OCI-LY7 (cell line): ENCODE measurements at regions not wholly inside any gene's neighbourhood (a gene's known extent, or its start where the extent isn't known, plus 50 kb on each side); places are given as distances from the start of the nearest gene placed in this dataset.

Experiments
- BruUV-seq: library from RNA; stranded (reverse); fragments of 400-500 nt; replicated peaks from 2 replicates; lab custom pipeline; 2021; lab: Mats Ljungman, UMichigan
- CTCF ChIA-PET: fragments of 300-600 bp; sonication (Branson Sonifier 250); formaldehyde crosslinking; loops from one replicate; lab custom pipeline; 2022; ENCODE audit warnings: antibody characterized with exemption; ENCODE audit not compliant: unreplicated experiment; lab: Charles Lee
- POLR2A ChIA-PET: fragments of 300-600 bp; sonication (Branson Sonifier 250); formaldehyde crosslinking; loops from one replicate; lab custom pipeline; 2022; ENCODE audit warnings: antibody characterized with exemption; lab: Charles Lee
- DNase-seq: peaks from one replicate; pipeline ENCODE4 v3.0.0-alpha.2; 2015; ENCODE audit warnings: low spot score
- H2AFZ ChIP-seq: fragments of 200-600 bp; sonication (generic), shearing (Covaris generic); 2 replicates; pipeline ENCODE4 v1.6.1; 2014; ENCODE audit warnings: mild to moderate bottlenecking, antibody characterized with exemption, low read length, moderate library complexity
- H3K27ac ChIP-seq: fragments of 200-600 bp; sonication (generic); 2 replicates; pipeline ENCODE4 v1.5.1; 2014; ENCODE audit warnings: mixed run types, low read depth, mild to moderate bottlenecking, moderate library complexity, low read length, inconsistent platforms; ENCODE audit not compliant: poor library complexity, severe bottlenecking
- H3K36me3 ChIP-seq: fragments of 200-600 bp; sonication (generic); 2 replicates; pipeline ENCODE4 v1.6.1; 2014; ENCODE audit warnings: mild to moderate bottlenecking, antibody characterized with exemption, low read length, moderate library complexity, mixed read lengths; ENCODE audit not compliant: insufficient read depth
- H3K4me1 ChIP-seq: fragments of 200-600 bp; sonication (generic); 2 replicates; pipeline ENCODE4 v1.5.1; 2014; ENCODE audit warnings: mild to moderate bottlenecking, low read length; ENCODE audit not compliant: insufficient read depth, poor library complexity, severe bottlenecking
- H3K4me2 ChIP-seq: fragments of 200-600 bp; sonication (generic); 2 replicates; pipeline ENCODE4 v1.6.1; 2014; ENCODE audit warnings: mild to moderate bottlenecking, low read length
- H3K4me3 ChIP-seq: fragments of 200-600 bp; sonication (generic); 2 replicates; pipeline ENCODE4 v1.5.1; 2014; ENCODE audit warnings: mild to moderate bottlenecking, low read depth, low read length; ENCODE audit not compliant: poor library complexity, severe bottlenecking
- H3K79me2 ChIP-seq: fragments of 200-600 bp; sonication (generic); 2 replicates; pipeline ENCODE4 v1.6.1; 2016; ENCODE audit warnings: low read depth, mild to moderate bottlenecking, low read length, moderate library complexity, mixed read lengths; ENCODE audit not compliant: insufficient read depth
- H3K9me2 ChIP-seq: fragments of 200-600 bp; sonication (generic); 2 replicates; pipeline ENCODE4 v1.6.1; 2016; ENCODE audit warnings: mild to moderate bottlenecking, low read length, mixed read lengths; ENCODE audit not compliant: insufficient read depth
- H3K9me3 ChIP-seq: fragments of 200-600 bp; sonication (generic); 2 replicates; pipeline ENCODE4 v1.6.1; 2014; ENCODE audit warnings: mild to moderate bottlenecking, mixed run types, low read length, mixed read lengths
- H4K20me1 ChIP-seq: fragments of 200-600 bp; sonication (generic); 2 replicates; pipeline ENCODE4 v1.6.1; 2014; ENCODE audit warnings: mild to moderate bottlenecking, antibody characterized with exemption, low read length, moderate library complexity, mixed read lengths; ENCODE audit not compliant: insufficient read depth
- CTCF ChIP-seq: fragments of 200-600 bp; sonication (generic); conservative IDR thresholded peaks from 2 replicates; pipeline ENCODE4 v1.5.1; 2014; ENCODE audit warnings: mild to moderate bottlenecking, antibody characterized with exemption, low read length, moderate library complexity, mixed read lengths
- EZH2phosphoT487 ChIP-seq: fragments of 200-600 bp; sonication (generic); IDR thresholded peaks from 2 replicates; pipeline ENCODE4 v1.6.1; 2018; ENCODE audit warnings: low read depth, borderline replicate concordance, mild to moderate bottlenecking, mixed run types, antibody characterized with exemption, low read length, moderate library complexity, mixed read lengths
- intact Hi-C: fragments of 100-400 bp; cut with micrococcal nuclease; formaldehyde crosslinking; loops from one replicate; pipeline ENCODE4 v1.10.0; 2022; ENCODE audit not compliant: unreplicated experiment

GRCh38 chr13:47168066-47168465, 271.2 kb upstream of the HTR2A start:
- H3K9me3 ChIP-seq = no peaks in the 10 kb centered on the region
- DNase-seq = no peak
- no peaks in the 10 kb centered on the region for H3K79me2 ChIP-seq
- POLR2A ChIA-PET = interaction anchor here (0.7 kb wide), 1 partner anchor 71 kb away, joined by 4 read pairs; no protein-coding TSS in a partner anchor
- no peak overlapping the region for H2AFZ ChIP-seq
- no peaks in the 10 kb centered on the region for H3K36me3 ChIP-seq
- no peaks in the 10 kb centered on the region for H3K9me2 ChIP-seq
- CTCF ChIA-PET = no interaction called here
- intact Hi-C loops = no loop called here
- no peaks in the 10 kb centered on the region for H3K4me1 ChIP-seq
- H3K27ac ChIP-seq = no peak overlapping the region
- no peak overlapping the region for H3K4me2 ChIP-seq
- TF ChIP-seq EZH2phosphoT487 = no peak
- TF ChIP-seq CTCF = no peak
- H4K20me1 ChIP-seq = no peaks in the 10 kb centered on the region
- H3K4me3 ChIP-seq = no peak overlapping the region
- BruUV-seq = no TSS peak

DNA sequence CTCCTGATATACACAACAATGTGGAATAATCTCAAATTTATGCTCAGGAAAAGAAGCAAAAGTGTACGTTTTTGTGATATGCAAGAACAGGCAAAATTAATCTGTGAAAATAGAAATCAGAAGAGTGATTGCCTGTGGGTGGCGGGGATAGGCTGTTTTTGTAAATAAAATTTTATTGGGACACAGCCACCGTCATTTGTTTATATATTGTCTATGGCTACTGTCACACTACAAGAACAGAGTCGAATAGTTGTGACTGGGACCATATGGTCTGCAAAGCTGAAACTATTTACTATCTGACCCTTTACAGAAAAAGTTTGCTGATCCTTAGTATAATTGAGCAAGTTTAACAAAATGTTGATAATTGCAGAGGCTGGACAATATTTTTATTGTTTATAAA, 269.5 kb upstream of the HTR2A start:
- Histone ChIP-seq H3K4me3 (no peak overlapping the region), H3K79me2 (no peaks in the 10 kb centered on the region), H3K36me3 (no peaks in the 10 kb centered on the region), H3K4me1 (no peaks in the 10 kb centered on the region), H3K9me2 (no peaks in the 10 kb centered on the region), H4K20me1 (no peaks in the 10 kb centered on the region), H3K27ac (no peak overlapping the region), H2AFZ (no peak overlapping the region), H3K4me2 (no peak overlapping the region), H3K9me3 (no peaks in the 10 kb centered on the region)
- no peak for TF ChIP-seq CTCF
- intact Hi-C loops = no loop called here
- POLR2A ChIA-PET = no interaction called here
- no peak for DNase-seq
- CTCF ChIA-PET = no interaction called here
- BruUV-seq = no TSS peak

DNA sequence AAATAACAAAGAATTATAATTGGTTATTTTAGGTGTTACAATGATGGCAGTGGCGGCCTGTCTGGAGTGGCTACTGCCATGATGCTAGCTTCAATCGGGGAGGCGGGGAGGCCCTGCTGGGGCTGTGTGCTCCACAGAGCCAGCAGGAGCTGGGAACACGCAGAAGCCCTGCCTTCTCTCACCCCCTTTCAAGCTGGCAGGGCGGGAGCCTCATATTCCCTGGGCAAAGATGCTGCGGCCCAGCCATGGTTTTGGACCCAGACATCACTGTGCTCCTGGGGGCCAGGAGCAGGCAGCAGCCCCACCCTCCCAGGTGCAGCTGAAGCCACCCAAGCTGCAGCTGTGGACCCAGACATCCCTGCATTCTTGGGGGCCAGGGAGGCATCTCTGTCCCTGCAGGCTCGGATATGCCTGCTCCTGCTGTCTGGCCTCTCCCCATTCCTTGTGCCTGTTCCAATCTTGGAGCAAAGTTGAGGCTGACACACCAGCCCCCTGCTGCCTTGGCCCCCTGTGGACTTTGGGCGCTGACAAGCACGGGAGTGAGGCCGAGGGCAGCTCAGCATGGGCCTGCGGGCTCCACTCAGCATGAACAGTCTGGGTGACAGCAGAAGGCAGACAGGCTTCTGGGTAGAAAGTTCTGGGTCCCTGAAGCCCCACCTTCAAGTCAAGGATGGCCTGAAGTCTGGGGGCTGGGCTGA, 263.1 kb upstream of the HTR2A start:
- H2AFZ ChIP-seq = no peak overlapping the region
- no TSS peak for BruUV-seq
- H4K20me1 ChIP-seq = no peaks in the 10 kb centered on the region
- no peaks in the 10 kb centered on the region for H3K4me1 ChIP-seq
- H3K36me3 ChIP-seq = no peaks in the 10 kb centered on the region
- intact Hi-C loops = no loop called here
- H3K4me2 ChIP-seq = no peak overlapping the region
- H3K79me2 ChIP-seq = no peaks in the 10 kb centered on the region
- CTCF ChIA-PET = no interaction called here
- TF ChIP-seq CTCF (no peak), EZH2phosphoT487 (no peak)
- H3K9me2 ChIP-seq = no peaks in the 10 kb centered on the region
- POLR2A ChIA-PET = interaction anchor here (0.6 kb wide), 1 partner anchor 28 kb away, joined by 3 read pairs; no protein-coding TSS in a partner anchor
- H3K4me3 ChIP-seq = no peak overlapping the region
- H3K27ac ChIP-seq = no peak overlapping the region
- no peaks in the 10 kb centered on the region for H3K9me3 ChIP-seq
- DNase-seq = no peak
